ENCODE measurements at regions not wholly inside any gene's neighbourhood (a gene's known extent, or its start where the extent isn't known, plus 50 kb on each side); places are given as distances from the start of the nearest gene placed in this dataset.

GRCh38 chr9:108803428-108804065 is 52.2 kb downstream of the ACTL7B start:
- no peaks in the 10 kb centered on the region for H3K36me3 ChIP-seq (ENCODE audit: control insufficient read depth, insufficient read depth, low read length)
- no peaks in the 10 kb centered on the region for H3K4me1 ChIP-seq (ENCODE audit: control insufficient read depth, insufficient read depth, low read length)
- no peaks in the 10 kb centered on the region for H3K9me3 ChIP-seq (ENCODE audit: control insufficient read depth, insufficient read depth, low read length)
- H3K4me3 ChIP-seq (ENCODE audit: low read depth, low read length), result no peak overlapping the region
- H3K27me3 ChIP-seq (ENCODE audit: control insufficient read depth, insufficient read depth, low read length), result no peaks in the 10 kb centered on the region
- no peak overlapping the region for H3K9ac ChIP-seq (ENCODE audit: low read depth, low read length)

GRCh38 chr9:108802967-108803366 is 52.8 kb downstream of the ACTL7B start:
- no peak overlapping the region for H3K9ac ChIP-seq (ENCODE audit: low read depth, low read length)
- no peaks in the 10 kb centered on the region for H3K9me3 ChIP-seq (ENCODE audit: control insufficient read depth, insufficient read depth, low read length)

GRCh38 chr9:108801949-108802348 is 53.8 kb downstream of the ACTL7B start:
- Histone ChIP-seq H3K9ac (ENCODE audit: low read depth, low read length) (no peak overlapping the region), H3K27me3 (ENCODE audit: control insufficient read depth, insufficient read depth, low read length) (no peaks in the 10 kb centered on the region), H3K4me3 (ENCODE audit: low read depth, low read length) (no peak overlapping the region), H3K9me3 (ENCODE audit: control insufficient read depth, insufficient read depth, low read length) (no peaks in the 10 kb centered on the region), H3K36me3 (ENCODE audit: control insufficient read depth, insufficient read depth, low read length) (no peaks in the 10 kb centered on the region), H3K4me1 (ENCODE audit: control insufficient read depth, insufficient read depth, low read length) (no peaks in the 10 kb centered on the region)

More at GRCh38 chr9:108802967-108803366, 52.8 kb downstream of the ACTL7B start:
- Histone ChIP-seq H3K27me3 (ENCODE audit: control insufficient read depth, insufficient read depth, low read length) (no peaks in the 10 kb centered on the region), H3K36me3 (ENCODE audit: control insufficient read depth, insufficient read depth, low read length) (no peaks in the 10 kb centered on the region), H3K4me1 (ENCODE audit: control insufficient read depth, insufficient read depth, low read length) (no peaks in the 10 kb centered on the region), H3K4me3 (ENCODE audit: low read depth, low read length) (no peak overlapping the region)

GRCh38 chr9:108800632-108801099 is 55.1 kb downstream of the ACTL7B start:
- Histone ChIP-seq H3K4me3 (ENCODE audit: low read depth, low read length) (no peak overlapping the region), H3K27me3 (ENCODE audit: control insufficient read depth, insufficient read depth, low read length) (no peaks in the 10 kb centered on the region), H3K4me1 (ENCODE audit: control insufficient read depth, insufficient read depth, low read length) (no peaks in the 10 kb centered on the region), H3K36me3 (ENCODE audit: control insufficient read depth, insufficient read depth, low read length) (no peaks in the 10 kb centered on the region), H3K9me3 (ENCODE audit: control insufficient read depth, insufficient read depth, low read length) (no peaks in the 10 kb centered on the region), H3K9ac (ENCODE audit: low read depth, low read length) (no peak overlapping the region)

GRCh38 chr9:108793573-108793972 is 62.2 kb downstream of the ACTL7B start:
- Histone ChIP-seq H3K27me3 (ENCODE audit: control insufficient read depth, insufficient read depth, low read length) (no peaks in the 10 kb centered on the region), H3K9ac (ENCODE audit: low read depth, low read length) (no peak overlapping the region), H3K36me3 (ENCODE audit: control insufficient read depth, insufficient read depth, low read length) (no peaks in the 10 kb centered on the region), H3K4me3 (ENCODE audit: low read depth, low read length) (no peak overlapping the region), H3K9me3 (ENCODE audit: control insufficient read depth, insufficient read depth, low read length) (no peaks in the 10 kb centered on the region), H3K4me1 (ENCODE audit: control insufficient read depth, insufficient read depth, low read length) (no peaks in the 10 kb centered on the region)

GRCh38 chr9:108789742-108790141 is 66.0 kb downstream of the ACTL7B start:
- no peaks in the 10 kb centered on the region for H3K27me3 ChIP-seq (ENCODE audit: control insufficient read depth, insufficient read depth, low read length)
- H3K9me3 ChIP-seq (ENCODE audit: control insufficient read depth, insufficient read depth, low read length), result no peaks in the 10 kb centered on the region
- H3K4me3 ChIP-seq (ENCODE audit: low read depth, low read length), result no peak overlapping the region
- H3K4me1 ChIP-seq (ENCODE audit: control insufficient read depth, insufficient read depth, low read length), result peaks cover 4% of the 10 kb centered on the region
- H3K36me3 ChIP-seq (ENCODE audit: control insufficient read depth, insufficient read depth, low read length), result no peaks in the 10 kb centered on the region
- no peak overlapping the region for H3K9ac ChIP-seq (ENCODE audit: low read depth, low read length)

- Histone ChIP-seq H3K36me3 (ENCODE audit: control insufficient read depth, insufficient read depth, low read length) (no peaks in the 10 kb centered on the region), H3K9me3 (ENCODE audit: control insufficient read depth, insufficient read depth, low read length) (no peaks in the 10 kb centered on the region), H3K4me3 (ENCODE audit: low read depth, low read length) (no peak overlapping the region), H3K27me3 (ENCODE audit: control insufficient read depth, insufficient read depth, low read length) (no peaks in the 10 kb centered on the region), H3K9ac (ENCODE audit: low read depth, low read length) (no peak overlapping the region), H3K4me1 (ENCODE audit: control insufficient read depth, insufficient read depth, low read length) (peaks cover 9% of the 10 kb centered on the region)
Measured at GRCh38 chr9:108787690-108788048, 68.1 kb downstream of the ACTL7B start.

GRCh38 chr9:108786901-108787689 is 68.7 kb downstream of the ACTL7B start:
- no peaks in the 10 kb centered on the region for H3K9me3 ChIP-seq (ENCODE audit: control insufficient read depth, insufficient read depth, low read length)
- H3K36me3 ChIP-seq (ENCODE audit: control insufficient read depth, insufficient read depth, low read length), result no peaks in the 10 kb centered on the region
- no peak overlapping the region for H3K9ac ChIP-seq (ENCODE audit: low read depth, low read length)
- no peak overlapping the region for H3K4me3 ChIP-seq (ENCODE audit: low read depth, low read length)
- H3K27me3 ChIP-seq (ENCODE audit: control insufficient read depth, insufficient read depth, low read length), result no peaks in the 10 kb centered on the region
- peaks cover 9% of the 10 kb centered on the region for H3K4me1 ChIP-seq (ENCODE audit: control insufficient read depth, insufficient read depth, low read length)

GRCh38 chr9:108786322-108786721 is 69.5 kb downstream of the ACTL7B start:
- H3K4me3 ChIP-seq (ENCODE audit: low read depth, low read length), result no peak overlapping the region
- H3K9ac ChIP-seq (ENCODE audit: low read depth, low read length), result no peak overlapping the region
- H3K36me3 ChIP-seq (ENCODE audit: control insufficient read depth, insufficient read depth, low read length), result no peaks in the 10 kb centered on the region
- peaks cover 3% of the 10 kb centered on the region for H3K27me3 ChIP-seq (ENCODE audit: control insufficient read depth, insufficient read depth, low read length)
- peaks cover 10% of the 10 kb centered on the region for H3K4me1 ChIP-seq (ENCODE audit: control insufficient read depth, insufficient read depth, low read length)
- no peaks in the 10 kb centered on the region for H3K9me3 ChIP-seq (ENCODE audit: control insufficient read depth, insufficient read depth, low read length)

- Histone ChIP-seq H3K9ac (ENCODE audit: low read depth, low read length) (no peak overlapping the region), H3K9me3 (ENCODE audit: control insufficient read depth, insufficient read depth, low read length) (no peaks in the 10 kb centered on the region), H3K4me1 (ENCODE audit: control insufficient read depth, insufficient read depth, low read length) (peaks cover 17% of the 10 kb centered on the region), H3K36me3 (ENCODE audit: control insufficient read depth, insufficient read depth, low read length) (no peaks in the 10 kb centered on the region), H3K27me3 (ENCODE audit: control insufficient read depth, insufficient read depth, low read length) (peaks cover 3% of the 10 kb centered on the region), H3K4me3 (ENCODE audit: low read depth, low read length) (no peak overlapping the region)
Measured at GRCh38 chr9:108784998-108785397, 70.8 kb downstream of the ACTL7B start.

- no peaks in the 10 kb centered on the region for H3K36me3 ChIP-seq (ENCODE audit: control insufficient read depth, insufficient read depth, low read length)
- H3K9ac ChIP-seq (ENCODE audit: low read depth, low read length), result no peak overlapping the region
- no peak overlapping the region for H3K4me3 ChIP-seq (ENCODE audit: low read depth, low read length)
- peaks cover 23% of the 10 kb centered on the region for H3K4me1 ChIP-seq (ENCODE audit: control insufficient read depth, insufficient read depth, low read length)
- peaks cover 10% of the 10 kb centered on the region for H3K27me3 ChIP-seq (ENCODE audit: control insufficient read depth, insufficient read depth, low read length)
- H3K9me3 ChIP-seq (ENCODE audit: control insufficient read depth, insufficient read depth, low read length), result no peaks in the 10 kb centered on the region
Measured at GRCh38 chr9:108783731-108784495, 71.9 kb downstream of the ACTL7B start.

All from iPS-15b (cell line).